Thoracic aorta (tissue), 2 donors: ENCODE measurements at regions not wholly inside any gene's neighbourhood (a gene's known extent, or its start where the extent isn't known, plus 50 kb on each side); places are given as distances from the start of the nearest gene placed in this dataset.

Experiments used
- ATAC-seq: fragments of 150-250 bp; one replicate; pipeline ENCODE4 v1.8.0; 2017; ENCODE audit warnings: low read depth; ENCODE audit not compliant: insufficient number of reproducible peaks, low FRiP score
- DNase-seq: peaks from one replicate; pipeline ENCODE4 v3.0.0-alpha.2; 2020; ENCODE audit warnings: low spot score
- H3K27ac ChIP-seq, 2 donors: fragments of 200-600 bp; sonication (generic); 1 replicate in 1 of 2; 2 replicates in 1 of 2; pipeline ENCODE4 v1.5.1; 2016; ENCODE audit warnings: mild to moderate bottlenecking in 2 of 2, moderate library complexity in 2 of 2
- H3K27me3 ChIP-seq: fragments of 200-600 bp; sonication (generic); replicated peaks from 2 replicates; pipeline ENCODE4 v1.6.0; 2016; ENCODE audit warnings: mild to moderate bottlenecking; ENCODE audit not compliant: insufficient read depth
- H3K36me3 ChIP-seq: fragments of 200-600 bp; sonication (generic); one replicate; pipeline ENCODE4 v1.5.1; 2016
- H3K4me1 ChIP-seq, 2 donors: fragments of 200-600 bp; sonication (generic); 1 replicate in 1 of 2; 2 replicates in 1 of 2; pipeline versions ENCODE4 v1.5.1 to v1.6.0; 2016; ENCODE audit warnings: low read depth in 2 of 2, mild to moderate bottlenecking in 1 of 2; ENCODE audit not compliant: control insufficient read depth in 1 of 2
- H3K4me3 ChIP-seq: fragments of 200-600 bp; sonication (generic); 2 replicates; pipeline ENCODE4 v1.5.1; 2016; ENCODE audit warnings: mild to moderate bottlenecking
- H3K9me3 ChIP-seq: fragments of 200-600 bp; sonication (generic); 2 replicates; pipeline ENCODE4 v1.5.1; 2016
- CTCF ChIP-seq: fragments of 200-600 bp; sonication (generic); IDR thresholded peaks from one replicate; pipeline ENCODE4 v1.5.1; 2019; ENCODE audit warnings: antibody characterized with exemption

GRCh38 chrX:120819126-120819525, 56.5 kb downstream of the CT47B1 start:
- no peaks in the 10 kb centered on the region for H3K9me3 ChIP-seq
- H3K27me3 ChIP-seq: no peaks in the 10 kb centered on the region
- TF ChIP-seq CTCF: no peak
- ATAC-seq (no peak), DNase-seq (no peak)
- H3K27ac ChIP-seq: no peak overlapping the region
- no peaks in the 10 kb centered on the region for H3K36me3 ChIP-seq
- H3K4me3 ChIP-seq: no peak overlapping the region
- no peaks in the 10 kb centered on the region for H3K4me1 ChIP-seq

GRCh38 chrX:120813982-120814381, 61.7 kb downstream of the CT47B1 start:
- H3K4me1 ChIP-seq: no peaks in the 10 kb centered on the region
- H3K4me3 ChIP-seq: no peak overlapping the region
- H3K9me3 ChIP-seq: no peaks in the 10 kb centered on the region
- no peaks in the 10 kb centered on the region for H3K27me3 ChIP-seq
- H3K36me3 ChIP-seq: no peaks in the 10 kb centered on the region
- no peak for ATAC-seq
- no peak overlapping the region for H3K27ac ChIP-seq
- DNase-seq: no peak
- no peak for TF ChIP-seq CTCF

- no peak for ATAC-seq
- H3K27ac ChIP-seq: no peak overlapping the region
- H3K9me3 ChIP-seq: no peaks in the 10 kb centered on the region
- no peak overlapping the region for H3K4me3 ChIP-seq
- no peaks in the 10 kb centered on the region for H3K27me3 ChIP-seq
- no peak for DNase-seq
- TF ChIP-seq CTCF: no peak
- no peaks in the 10 kb centered on the region for H3K4me1 ChIP-seq
- no peaks in the 10 kb centered on the region for H3K36me3 ChIP-seq
Measured at GRCh38 chrX:120801426-120801825, 74.2 kb downstream of the CT47B1 start.

GRCh38 chrX:120797188-120797851, 78.3 kb downstream of the CT47B1 start:
- H3K27me3 ChIP-seq: no peaks in the 10 kb centered on the region
- H3K4me3 ChIP-seq: no peak overlapping the region
- no peaks in the 10 kb centered on the region for H3K4me1 ChIP-seq
- no peak overlapping the region for H3K27ac ChIP-seq
- TF ChIP-seq CTCF: no peak
- no peaks in the 10 kb centered on the region for H3K36me3 ChIP-seq
- H3K9me3 ChIP-seq: no peaks in the 10 kb centered on the region
- ATAC-seq (no peak), DNase-seq (no peak)

GRCh38 chrX:120795301-120795700, 80.4 kb downstream of the CT47B1 start:
- H3K27ac ChIP-seq: no peak overlapping the region
- ATAC-seq: no peak

More at GRCh38 chrX:120795301-120795700, 80.4 kb downstream of the CT47B1 start:
- Histone ChIP-seq H3K4me3 (no peak overlapping the region), H3K9me3 (no peaks in the 10 kb centered on the region), H3K4me1 (peaks cover 0 to 12% of the 10 kb centered on the region in 2 donors), H3K27me3 (no peaks in the 10 kb centered on the region), H3K36me3 (no peaks in the 10 kb centered on the region)
- TF ChIP-seq CTCF: no peak
- DNase-seq: no peak
